H9 (cell line): ENCODE measurements at regions not wholly inside any gene's neighbourhood (a gene's known extent, or its start where the extent isn't known, plus 50 kb on each side); places are given as distances from the start of the nearest gene placed in this dataset.

ENCODE experiments used
- DNase-seq: peaks from one replicate; pipeline ENCODE4 v3.0.0-alpha.2; 2017
- H2AFZ ChIP-seq: one replicate; pipeline ENCODE4 v1.6.1; 2013; ENCODE audit warnings: mild to moderate bottlenecking, low read length, control low read depth, moderate library complexity
- H2AK5ac ChIP-seq: 2 replicates; pipeline ENCODE4 v1.6.1; 2013; ENCODE audit warnings: low read length, control low read depth, mixed read lengths; ENCODE audit not compliant: insufficient read length
- H2BK120ac ChIP-seq: one replicate; pipeline ENCODE4 v1.6.1; 2013; ENCODE audit warnings: low read depth, mild to moderate bottlenecking, low read length, control low read depth, inconsistent platforms; ENCODE audit not compliant: poor library complexity, severe bottlenecking
- H2BK12ac ChIP-seq: 2 replicates; pipeline ENCODE4 v1.6.1; 2013; ENCODE audit warnings: low read length, control low read depth, mixed read lengths, low read depth; ENCODE audit not compliant: insufficient read length
- H2BK15ac ChIP-seq: 2 replicates; pipeline ENCODE4 v1.6.1; 2013; ENCODE audit warnings: low read depth, low read length, control low read depth
- H2BK20ac ChIP-seq: one replicate; pipeline ENCODE4 v1.6.1; 2013; ENCODE audit warnings: low read depth, mild to moderate bottlenecking, low read length, control low read depth, inconsistent platforms; ENCODE audit not compliant: poor library complexity, severe bottlenecking
- H2BK5ac ChIP-seq: 2 replicates; pipeline ENCODE4 v1.6.1; 2013; ENCODE audit warnings: low read length, control low read depth, mixed read lengths; ENCODE audit not compliant: insufficient read length
- H3K14ac ChIP-seq: 2 replicates; pipeline ENCODE4 v1.6.1; 2013; ENCODE audit warnings: low read length, control low read depth; ENCODE audit not compliant: insufficient read depth
- H3K18ac ChIP-seq: 2 replicates; pipeline ENCODE4 v1.6.1; 2013; ENCODE audit warnings: low read depth, mild to moderate bottlenecking, mixed read lengths, low read length, control low read depth; ENCODE audit not compliant: insufficient read length
- H3K23ac ChIP-seq: 2 replicates; pipeline ENCODE4 v1.6.1; 2013; ENCODE audit warnings: low read length, control low read depth, mixed read lengths, low read depth; ENCODE audit not compliant: insufficient read length
- H3K23me2 ChIP-seq: 2 replicates; pipeline ENCODE4 v1.6.1; 2013; ENCODE audit warnings: low read depth, mild to moderate bottlenecking, mixed read lengths, low read length, control low read depth; ENCODE audit not compliant: insufficient read length, poor library complexity, severe bottlenecking
- H3K27ac ChIP-seq: 2 replicates; pipeline ENCODE4 v1.5.1; 2013; ENCODE audit warnings: low read length, control low read depth, mixed read lengths, low read depth; ENCODE audit not compliant: insufficient read length
- H3K27me3 ChIP-seq: 2 replicates; pipeline ENCODE4 v1.6.1; 2013; ENCODE audit warnings: low read length, control low read depth, inconsistent platforms; ENCODE audit not compliant: insufficient read depth
- H3K4ac ChIP-seq: 2 replicates; pipeline ENCODE4 v1.6.1; 2013; ENCODE audit warnings: low read depth, mild to moderate bottlenecking, control low read depth, inconsistent platforms, low read length, moderate library complexity
- H3K4me1 ChIP-seq: 2 replicates; pipeline ENCODE4 v1.6.1; 2013; ENCODE audit warnings: low read length, control low read depth, inconsistent platforms; ENCODE audit not compliant: insufficient read depth
- H3K4me2 ChIP-seq: 2 replicates; pipeline ENCODE4 v1.6.1; 2013; ENCODE audit warnings: low read length, control low read depth, mixed read lengths; ENCODE audit not compliant: insufficient read length, insufficient read depth
- H3K56ac ChIP-seq: 2 replicates; pipeline ENCODE4 v1.6.1; 2013; ENCODE audit warnings: low read depth, mild to moderate bottlenecking, mixed read lengths, low read length, control low read depth; ENCODE audit not compliant: insufficient read length
- H3K79me1 ChIP-seq: 2 replicates; pipeline ENCODE4 v1.6.1; 2013; ENCODE audit warnings: low read depth, mild to moderate bottlenecking, moderate library complexity, low read length, control low read depth, inconsistent platforms; ENCODE audit not compliant: insufficient read depth, poor library complexity, severe bottlenecking
- H3K79me2 ChIP-seq: 2 replicates; pipeline ENCODE4 v1.6.1; 2013; ENCODE audit warnings: low read length, control low read depth, inconsistent platforms; ENCODE audit not compliant: insufficient read depth
- H3K9ac ChIP-seq: 2 replicates; pipeline ENCODE4 v1.6.1; 2013; ENCODE audit warnings: low read length, control low read depth, mixed read lengths; ENCODE audit not compliant: insufficient read length; ENCODE audit errors: extremely low read depth
- H3K9me3 ChIP-seq: one replicate; pipeline ENCODE4 v1.6.1; 2013; ENCODE audit warnings: low read depth, low read length, inconsistent platforms; ENCODE audit not compliant: control insufficient read depth
- H3T11ph ChIP-seq: one replicate; pipeline ENCODE4 v1.6.1; 2013; ENCODE audit warnings: mild to moderate bottlenecking, low read length, control low read depth, inconsistent platforms
- H4K20me1 ChIP-seq: one replicate; pipeline ENCODE4 v1.6.1; 2013; ENCODE audit not compliant: control insufficient read depth, insufficient read length, insufficient read depth
- H4K5ac ChIP-seq: 2 replicates; pipeline ENCODE4 v1.6.1; 2013; ENCODE audit warnings: low read depth, mild to moderate bottlenecking, mixed read lengths, low read length, control low read depth; ENCODE audit not compliant: insufficient read length
- H4K8ac ChIP-seq: replicated peaks from 2 replicates; pipeline ENCODE4 v1.6.1; 2013; ENCODE audit warnings: low read length, control low read depth, mixed read lengths, low read depth; ENCODE audit not compliant: insufficient read length
- H4K91ac ChIP-seq: 2 replicates; pipeline ENCODE4 v1.6.1; 2013; ENCODE audit warnings: low read depth, mild to moderate bottlenecking, moderate library complexity, mixed read lengths, low read length, control low read depth; ENCODE audit not compliant: insufficient read length
- H3K27ac Mint-ChIP-seq, 3 experiments: 2 replicates in 2 of 3; 3 replicates in 1 of 3; pipeline ENCODE4 v1.8.0; 2020 to 2021; ENCODE audit warnings: mixed read lengths in 3 of 3, mild to moderate bottlenecking in 1 of 3, moderate library complexity in 1 of 3
- H3K27me3 Mint-ChIP-seq: 2 replicates; pipeline ENCODE4 v1.8.0; 2021; ENCODE audit warnings: low read depth, mild to moderate bottlenecking, moderate library complexity, mixed read lengths
- H3K36me3 Mint-ChIP-seq, 3 experiments: 2 replicates in 2 of 3; 3 replicates in 1 of 3; pipeline ENCODE4 v1.8.0; 2020 to 2021; ENCODE audit warnings: low read depth in 3 of 3, mixed read lengths in 3 of 3; ENCODE audit not compliant: insufficient read depth in 1 of 3
- H3K4me1 Mint-ChIP-seq, 2 experiments: 2 replicates each; pipeline ENCODE4 v1.8.0; 2020; ENCODE audit warnings: mixed read lengths in 2 of 2
- H3K4me3 Mint-ChIP-seq, 2 experiments: 2 replicates in 1 of 2; 3 replicates in 1 of 2; pipeline ENCODE4 v1.8.0; 2020 to 2021; ENCODE audit warnings: mild to moderate bottlenecking in 2 of 2, mixed read lengths in 2 of 2, moderate library complexity in 1 of 2
- H3K9me3 Mint-ChIP-seq, 2 experiments: 2 replicates in 1 of 2; 3 replicates in 1 of 2; pipeline ENCODE4 v1.8.0; 2020; ENCODE audit warnings: mild to moderate bottlenecking in 2 of 2, mixed read lengths in 2 of 2, moderate library complexity in 1 of 2
- WGBS: extraction: QIAGEN DNeasy Blood & Tissue Kit; methylation state at CpG from one replicate; pipeline ENCODE4 v1.1.7; 2013; ENCODE audit warnings: missing lambda C conversion rate, low lambda C conversion rate, mixed read lengths; ENCODE audit not compliant: insufficient read length; ENCODE audit errors: extremely low coverage; 5-methylcytosine and 5-hydroxymethylcytosine counted together
- TF ChIP-seq, protein P1 (sequence below): fragments of 200-600 bp; sonication (generic); conservative IDR thresholded peaks from 3 replicates; pipeline ENCODE4 v1.8.0; 2021; ENCODE audit warnings: antibody characterized with exemption, mild to moderate bottlenecking

DNA sequence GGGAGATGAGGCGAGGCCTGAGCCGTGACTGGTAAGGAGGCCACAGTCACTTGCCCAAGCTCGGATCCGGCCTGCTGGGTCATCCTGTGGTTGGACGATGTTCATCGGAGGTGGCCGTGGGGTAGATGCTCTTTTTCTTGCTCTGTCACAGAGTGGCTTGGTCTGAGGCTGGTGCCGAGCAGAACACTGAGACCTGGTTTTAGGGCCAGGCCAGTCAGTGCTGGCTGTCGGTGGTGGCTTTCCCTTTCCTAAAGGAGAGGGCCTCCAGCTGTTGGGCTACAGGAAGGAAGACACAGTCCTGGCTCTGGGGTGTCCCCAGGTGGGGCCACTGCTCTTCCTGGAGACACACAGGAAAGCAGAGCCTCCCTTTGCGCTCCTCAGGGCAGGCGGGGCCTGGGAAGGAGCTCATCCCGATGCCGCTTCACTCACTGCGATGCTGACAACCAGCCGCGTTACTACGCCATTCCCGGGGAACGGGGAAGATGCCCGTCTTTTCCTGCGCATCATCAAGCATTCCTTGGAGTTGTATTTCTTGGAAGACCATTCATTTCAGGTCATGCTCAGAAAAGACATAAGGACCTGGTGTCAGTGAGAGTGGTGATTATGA is 254.8 kb upstream of the IRX4 start:
- H2BK120ac ChIP-seq, result no peak overlapping the region
- no peak overlapping the region for H2BK12ac ChIP-seq
- H3K9ac ChIP-seq, result no peak overlapping the region
- H2BK15ac ChIP-seq, result no peak overlapping the region
- no peaks in the 10 kb centered on the region for H4K20me1 ChIP-seq
- H3K79me1 ChIP-seq, result no peaks in the 10 kb centered on the region
- Mint-ChIP-seq H3K4me1 (no peaks in the 10 kb centered on the region), H3K4me3 (no peak overlapping the region), H3K27ac (peak overlapping the region in 2 of 3 experiments; percentile 88; a peak in 2 of 7 replicates), H3K9me3 (no peaks in the 10 kb centered on the region), H3K36me3 (no peaks in the 10 kb centered on the region; a peak in 1 of 7 replicates), H3K27me3 (peaks cover 2% of the 10 kb centered on the region)
- H2BK20ac ChIP-seq, result no peak overlapping the region
- no peaks in the 10 kb centered on the region for H3K27me3 ChIP-seq
- H4K8ac ChIP-seq, result no peak overlapping the region
- no peak overlapping the region for H4K91ac ChIP-seq
- no peak overlapping the region for H3K27ac ChIP-seq
- H2AK5ac ChIP-seq, result no peak overlapping the region
- no peak overlapping the region for H2BK5ac ChIP-seq
- H3K4me2 ChIP-seq, result no peak overlapping the region
- no peaks in the 10 kb centered on the region for H3K79me2 ChIP-seq
- H3T11ph ChIP-seq, result no peak overlapping the region
- H3K56ac ChIP-seq, result no peak overlapping the region
- H3K23ac ChIP-seq, result no peak overlapping the region
- H3K14ac ChIP-seq, result no peak overlapping the region
- DNase-seq, result peak; percentile 19
- H4K5ac ChIP-seq, result no peak overlapping the region
- H3K4me1 ChIP-seq, result no peaks in the 10 kb centered on the region
- WGBS, result no CpG with 5 or more reads among the region's 21 CpGs
- no peaks in the 10 kb centered on the region for H3K9me3 ChIP-seq
- no peak overlapping the region for H3K18ac ChIP-seq
- TF ChIP-seq, protein P1, sequence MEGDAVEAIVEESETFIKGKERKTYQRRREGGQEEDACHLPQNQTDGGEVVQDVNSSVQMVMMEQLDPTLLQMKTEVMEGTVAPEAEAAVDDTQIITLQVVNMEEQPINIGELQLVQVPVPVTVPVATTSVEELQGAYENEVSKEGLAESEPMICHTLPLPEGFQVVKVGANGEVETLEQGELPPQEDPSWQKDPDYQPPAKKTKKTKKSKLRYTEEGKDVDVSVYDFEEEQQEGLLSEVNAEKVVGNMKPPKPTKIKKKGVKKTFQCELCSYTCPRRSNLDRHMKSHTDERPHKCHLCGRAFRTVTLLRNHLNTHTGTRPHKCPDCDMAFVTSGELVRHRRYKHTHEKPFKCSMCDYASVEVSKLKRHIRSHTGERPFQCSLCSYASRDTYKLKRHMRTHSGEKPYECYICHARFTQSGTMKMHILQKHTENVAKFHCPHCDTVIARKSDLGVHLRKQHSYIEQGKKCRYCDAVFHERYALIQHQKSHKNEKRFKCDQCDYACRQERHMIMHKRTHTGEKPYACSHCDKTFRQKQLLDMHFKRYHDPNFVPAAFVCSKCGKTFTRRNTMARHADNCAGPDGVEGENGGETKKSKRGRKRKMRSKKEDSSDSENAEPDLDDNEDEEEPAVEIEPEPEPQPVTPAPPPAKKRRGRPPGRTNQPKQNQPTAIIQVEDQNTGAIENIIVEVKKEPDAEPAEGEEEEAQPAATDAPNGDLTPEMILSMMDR, result no peak
- no peak overlapping the region for H3K4ac ChIP-seq
- no peak overlapping the region for H2AFZ ChIP-seq
- no peaks in the 10 kb centered on the region for H3K23me2 ChIP-seq
